ENCODE measurements at regions not wholly inside any gene's neighbourhood (a gene's known extent, or its start where the extent isn't known, plus 50 kb on each side); places are given as distances from the start of the nearest gene placed in this dataset.

GRCh38 chr10:90168244-90168643 is 466.9 kb downstream of the KIF20B start:
- no peak for TF ChIP-seq POLR2A (IDR thresholded peaks at IDR 0.05)
- TF ChIP-seq CTCF (IDR thresholded peaks at IDR 0.05 in 4 of 5, conservative IDR thresholded peaks at IDR 0.05 in 1 of 5), result no peak

Measured in gastrocnemius medialis (tissue), 4 donors.